GM12801 (cell line): ENCODE measurements at regions not wholly inside any gene's neighbourhood (a gene's known extent, or its start where the extent isn't known, plus 50 kb on each side); places are given as distances from the start of the nearest gene placed in this dataset.

Experiments
- TF ChIP-seq, protein P1 (sequence below): IDR thresholded peaks from one replicate; pipeline ENCODE4 v1.5.1; 2011; ENCODE audit warnings: control low read depth; ENCODE audit not compliant: insufficient read length; ENCODE audit errors: extremely low read depth

DNA sequence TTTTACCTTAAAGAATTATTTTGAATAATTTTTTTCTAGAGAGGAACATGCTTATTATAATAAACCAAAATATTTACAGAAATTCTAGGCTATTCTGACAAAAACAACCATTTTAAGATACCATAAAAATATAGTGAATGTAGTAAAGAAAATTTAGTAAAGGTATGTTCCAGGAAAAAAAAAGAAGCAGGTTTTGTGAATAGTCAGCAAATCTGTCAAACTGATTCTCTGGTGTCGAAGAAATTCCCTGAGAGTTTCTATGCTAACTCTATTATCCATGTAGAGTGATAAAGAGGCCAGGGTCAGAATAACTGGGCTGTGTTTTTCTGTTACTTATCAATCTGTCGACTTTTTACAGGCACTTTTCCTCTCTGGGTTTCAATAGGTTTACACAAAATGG, 459.2 kb downstream of the KIF4B start:
- TF ChIP-seq, protein P1, sequence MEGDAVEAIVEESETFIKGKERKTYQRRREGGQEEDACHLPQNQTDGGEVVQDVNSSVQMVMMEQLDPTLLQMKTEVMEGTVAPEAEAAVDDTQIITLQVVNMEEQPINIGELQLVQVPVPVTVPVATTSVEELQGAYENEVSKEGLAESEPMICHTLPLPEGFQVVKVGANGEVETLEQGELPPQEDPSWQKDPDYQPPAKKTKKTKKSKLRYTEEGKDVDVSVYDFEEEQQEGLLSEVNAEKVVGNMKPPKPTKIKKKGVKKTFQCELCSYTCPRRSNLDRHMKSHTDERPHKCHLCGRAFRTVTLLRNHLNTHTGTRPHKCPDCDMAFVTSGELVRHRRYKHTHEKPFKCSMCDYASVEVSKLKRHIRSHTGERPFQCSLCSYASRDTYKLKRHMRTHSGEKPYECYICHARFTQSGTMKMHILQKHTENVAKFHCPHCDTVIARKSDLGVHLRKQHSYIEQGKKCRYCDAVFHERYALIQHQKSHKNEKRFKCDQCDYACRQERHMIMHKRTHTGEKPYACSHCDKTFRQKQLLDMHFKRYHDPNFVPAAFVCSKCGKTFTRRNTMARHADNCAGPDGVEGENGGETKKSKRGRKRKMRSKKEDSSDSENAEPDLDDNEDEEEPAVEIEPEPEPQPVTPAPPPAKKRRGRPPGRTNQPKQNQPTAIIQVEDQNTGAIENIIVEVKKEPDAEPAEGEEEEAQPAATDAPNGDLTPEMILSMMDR = no peak

DNA sequence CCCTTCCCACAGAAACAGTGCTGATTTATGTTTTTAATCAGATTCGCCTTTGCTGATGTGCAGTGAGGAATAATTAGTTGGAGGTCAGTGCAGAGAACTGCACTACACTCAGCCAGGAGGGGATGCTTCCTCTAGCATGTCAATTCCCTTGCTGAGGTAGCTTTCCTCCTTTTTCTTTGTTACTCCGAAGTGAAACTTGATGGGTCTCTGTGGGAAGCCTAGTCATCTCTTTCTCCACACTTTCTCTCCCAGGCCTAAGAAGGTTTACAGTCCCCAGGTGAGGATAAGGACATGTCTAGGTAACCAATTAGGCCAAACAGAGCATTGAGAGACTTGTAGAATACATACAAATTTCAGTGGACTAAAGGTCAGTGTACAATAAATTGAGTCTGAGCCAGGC, 461.8 kb downstream of the KIF4B start:
- TF ChIP-seq, protein P1 = no peak

DNA sequence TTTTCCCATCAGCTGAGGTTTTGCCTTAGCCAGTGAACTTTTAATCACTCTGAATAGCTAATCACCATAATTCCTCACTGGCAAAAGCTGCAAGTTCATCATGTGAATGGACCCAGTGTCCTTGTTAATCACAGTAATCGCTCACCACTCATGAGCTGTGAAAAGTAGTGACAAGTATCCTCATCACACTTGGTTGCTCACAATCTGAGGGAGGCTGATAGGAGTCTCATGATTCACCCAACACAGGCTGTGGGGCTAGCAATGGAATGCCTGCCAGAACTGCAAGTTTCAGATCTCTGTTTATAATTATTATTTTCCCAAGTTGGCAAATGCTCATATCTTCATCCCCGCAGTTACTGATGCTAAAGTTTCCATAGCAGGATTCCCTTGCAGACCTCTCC, 467.2 kb downstream of the KIF4B start:
- TF ChIP-seq, protein P1 = no peak

DNA sequence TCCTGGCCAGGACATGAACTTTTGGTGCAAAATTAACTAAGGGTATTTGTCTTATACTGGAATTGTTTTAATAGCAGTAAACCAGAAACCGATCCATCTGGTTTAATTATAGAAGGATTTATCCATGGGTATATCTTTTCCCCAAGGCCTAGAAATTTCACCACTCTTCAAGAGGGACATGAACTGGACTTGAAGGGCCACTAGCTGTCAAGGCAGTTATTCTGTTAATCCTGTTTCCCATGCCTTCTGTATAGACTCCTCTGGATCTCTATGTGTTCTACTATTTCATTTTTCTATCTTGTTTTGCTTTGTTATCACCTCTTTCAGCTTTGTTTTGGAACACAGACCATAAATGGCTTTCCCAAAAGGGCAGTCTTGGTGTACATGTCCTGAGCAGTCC, 467.6 kb downstream of the KIF4B start:
- TF ChIP-seq, protein P1 = no peak

DNA sequence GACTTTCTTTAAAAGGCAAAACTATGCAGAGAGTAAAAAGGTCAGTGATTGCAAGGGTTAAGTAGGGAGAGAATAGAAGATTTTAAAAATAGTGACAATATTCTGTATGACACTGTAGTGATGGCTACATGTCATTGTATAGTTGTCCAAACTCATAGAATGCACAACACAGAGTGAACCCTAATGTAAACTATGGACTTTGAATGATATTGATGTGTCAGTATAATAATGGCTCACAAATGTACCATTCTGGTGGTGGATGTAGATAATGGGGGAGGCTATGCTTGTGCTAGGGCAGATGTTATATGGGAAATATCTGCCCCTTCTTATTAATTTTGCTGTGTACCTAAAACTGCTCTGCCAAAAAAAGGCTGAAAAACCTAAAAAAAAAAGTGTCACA, 468.9 kb downstream of the KIF4B start:
- TF ChIP-seq, protein P1 = no peak

DNA sequence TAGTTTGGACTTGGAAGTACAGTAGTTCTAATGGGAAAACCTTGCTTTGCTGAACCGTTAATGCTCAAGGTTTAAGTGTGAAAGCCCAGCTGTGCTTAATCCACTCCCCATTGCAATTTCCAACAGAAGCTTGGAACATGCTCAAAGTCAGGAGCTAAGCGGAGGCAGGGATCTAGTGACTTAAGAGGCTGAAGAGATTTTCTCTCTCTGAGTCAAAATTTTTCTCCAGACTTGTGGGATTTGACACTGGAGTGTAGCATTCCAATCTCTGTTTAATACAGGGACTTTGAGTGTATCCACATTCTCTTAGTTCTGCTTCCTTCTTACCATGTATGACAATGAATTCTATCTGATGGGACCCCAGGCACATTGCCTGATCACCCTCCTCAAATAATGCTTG, 471.8 kb downstream of the KIF4B start:
- TF ChIP-seq, protein P1 = no peak

DNA sequence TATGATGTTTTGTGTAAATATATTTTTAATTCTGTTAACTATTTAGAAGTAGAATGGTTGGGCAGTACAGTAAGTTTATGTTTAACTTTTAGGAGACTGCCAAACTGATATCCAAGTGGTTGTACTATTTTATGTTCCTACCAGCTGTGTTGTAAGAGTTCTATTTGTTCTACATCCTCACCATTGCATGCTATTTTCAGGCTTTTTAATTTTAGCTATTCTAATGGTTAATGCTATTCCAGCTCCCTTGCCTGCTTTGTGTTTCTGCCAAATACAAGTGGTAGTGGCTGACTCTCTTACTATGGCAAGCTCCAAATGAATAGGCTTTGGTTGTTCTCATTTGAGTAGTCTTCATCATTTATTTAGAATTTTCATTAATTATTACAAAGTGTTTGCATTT, 476.4 kb downstream of the KIF4B start:
- TF ChIP-seq, protein P1 = no peak

DNA sequence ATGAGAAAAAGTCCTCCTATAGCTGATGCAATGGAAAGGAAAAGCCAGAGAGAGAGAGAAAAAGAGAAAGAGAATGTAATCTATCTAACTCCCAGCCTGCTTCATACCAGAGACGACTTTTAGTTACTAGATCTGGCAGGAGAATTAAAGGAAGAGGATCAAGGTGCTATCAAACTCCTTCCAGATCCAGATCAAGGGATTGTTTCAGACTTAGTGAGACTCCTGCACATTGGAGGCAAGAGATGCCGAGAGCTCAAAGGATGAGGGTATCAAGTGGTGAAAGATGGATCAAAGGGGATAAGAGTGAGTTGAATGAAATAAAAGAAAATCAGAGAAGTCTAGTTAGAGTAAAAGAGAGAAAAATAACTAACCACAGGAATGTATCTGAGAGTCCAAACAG, 478.6 kb downstream of the KIF4B start:
- TF ChIP-seq, protein P1 = no peak
